ENCODE measurements at regions not wholly inside any gene's neighbourhood (a gene's known extent, or its start where the extent isn't known, plus 50 kb on each side); places are given as distances from the start of the nearest gene placed in this dataset.
A peak's percentile ranks its signal among the peaks of the same experiment; 100 is the strongest.
"Not testable (repeated sequence)": the region's sequence is repeated elsewhere in the genome, so short reads cannot be mapped to it uniquely, and the experiment has no call there.

DNA sequence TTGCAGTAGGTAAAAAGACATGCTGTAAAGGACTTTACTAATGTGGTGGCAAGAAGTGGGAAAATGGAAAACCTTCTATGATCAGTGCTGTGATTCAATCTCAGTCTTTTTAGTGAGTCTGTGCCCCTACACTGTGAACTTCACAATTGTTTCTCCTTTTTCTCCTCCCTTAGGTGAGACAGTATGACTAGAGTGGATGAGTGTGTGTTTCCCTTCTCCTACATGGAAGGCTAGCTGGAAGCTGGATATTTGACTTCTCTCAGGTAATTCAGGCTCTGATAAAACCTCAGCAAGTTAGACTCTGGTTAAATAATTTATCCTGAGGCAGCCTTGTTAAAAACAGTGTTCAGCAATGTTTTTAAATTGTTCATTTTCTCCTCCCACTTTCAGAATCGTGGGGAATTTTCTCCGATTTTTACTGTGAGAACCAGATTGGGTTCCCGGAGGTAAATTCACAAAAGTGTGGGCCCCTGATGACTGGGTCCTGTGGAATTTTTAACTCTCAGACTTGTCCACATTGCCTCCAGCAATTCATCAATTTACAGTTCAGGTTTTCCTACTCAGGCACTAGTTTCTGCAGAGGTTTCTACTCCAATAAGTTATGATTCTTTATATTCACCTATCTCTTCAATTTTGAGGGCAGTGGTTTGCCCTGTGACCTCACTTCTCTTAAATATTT, 149.1 kb upstream of the PIK3R1 start:
- no peak for DNase-seq

DNA sequence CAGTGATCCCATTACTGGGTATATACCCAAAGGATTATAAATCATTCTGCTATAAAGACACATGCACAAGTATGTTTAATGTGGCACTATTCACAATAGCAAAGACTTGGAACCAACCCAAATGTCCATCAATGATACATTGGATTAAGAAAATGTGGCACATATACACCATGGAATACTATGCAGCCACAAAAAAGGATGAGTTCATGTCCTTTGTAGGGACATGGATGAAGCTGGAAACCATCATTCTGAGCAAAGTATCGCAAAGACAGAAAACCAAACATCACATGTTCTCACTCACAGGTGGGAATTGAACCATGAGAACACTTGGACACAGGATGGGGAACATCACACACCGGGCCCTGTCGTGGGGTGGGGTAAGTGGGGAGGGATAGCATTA, 150.2 kb upstream of the PIK3R1 start:
- DNase-seq: not testable (repeated sequence)

DNA sequence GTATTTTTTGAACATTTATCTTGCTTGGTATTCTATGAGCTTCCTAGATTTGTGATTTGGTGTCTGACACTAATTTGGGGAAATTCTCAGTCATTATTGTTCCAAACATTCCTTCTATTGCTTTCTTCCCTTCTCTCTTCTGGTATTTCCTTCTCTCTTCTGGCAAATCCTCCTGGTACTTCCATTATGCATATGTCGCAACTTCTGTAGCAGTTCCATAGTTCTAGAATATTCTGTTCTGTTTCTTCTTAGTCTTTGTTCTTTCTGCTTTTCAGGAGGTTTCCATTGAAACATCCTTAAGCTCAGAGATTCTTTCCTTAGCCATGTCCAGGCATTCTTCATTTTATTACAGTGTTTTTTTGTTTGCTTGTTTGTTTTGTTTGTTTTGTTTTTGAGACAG, 155.2 kb upstream of the PIK3R1 start:
- DNase-seq: no peak

DNA sequence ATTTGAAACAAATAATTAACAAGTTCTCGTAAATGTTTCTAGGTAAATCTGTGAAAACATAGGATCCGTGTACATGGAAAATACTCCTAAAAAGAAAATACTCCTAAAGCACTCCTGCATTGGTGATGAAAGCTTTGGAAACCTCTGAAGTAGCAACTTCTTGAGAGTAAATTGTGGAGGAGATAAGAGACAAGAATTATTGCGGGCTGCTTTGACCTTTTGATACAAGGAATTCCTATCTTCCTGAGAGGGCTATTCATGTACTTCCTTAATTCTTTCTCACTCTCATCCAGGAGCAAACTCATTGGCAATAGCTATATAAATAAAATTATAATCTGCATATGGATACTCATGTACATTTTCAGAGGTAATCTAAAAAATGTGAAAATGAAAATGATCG, 158.4 kb upstream of the PIK3R1 start:
- no peak for DNase-seq

DNA sequence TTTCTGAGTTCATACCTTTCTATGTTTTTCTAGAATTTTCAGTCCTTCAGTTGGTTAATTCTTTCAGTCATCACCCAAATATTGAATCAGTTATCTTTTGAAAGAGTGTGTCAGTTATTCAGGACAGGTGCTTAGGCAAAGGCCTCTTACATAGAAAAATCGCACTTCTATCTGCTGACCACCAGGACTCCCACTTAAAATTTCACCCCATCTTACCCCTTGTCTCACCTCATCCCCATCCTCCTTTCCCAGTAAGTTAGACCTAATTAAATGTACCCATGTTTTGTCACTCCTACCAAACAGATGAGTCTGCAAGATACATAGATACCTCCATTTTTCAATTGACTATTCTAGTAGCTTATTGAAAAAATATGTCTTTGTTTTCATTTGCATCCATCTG, 159.9 kb upstream of the PIK3R1 start:
- no peak for DNase-seq

DNA sequence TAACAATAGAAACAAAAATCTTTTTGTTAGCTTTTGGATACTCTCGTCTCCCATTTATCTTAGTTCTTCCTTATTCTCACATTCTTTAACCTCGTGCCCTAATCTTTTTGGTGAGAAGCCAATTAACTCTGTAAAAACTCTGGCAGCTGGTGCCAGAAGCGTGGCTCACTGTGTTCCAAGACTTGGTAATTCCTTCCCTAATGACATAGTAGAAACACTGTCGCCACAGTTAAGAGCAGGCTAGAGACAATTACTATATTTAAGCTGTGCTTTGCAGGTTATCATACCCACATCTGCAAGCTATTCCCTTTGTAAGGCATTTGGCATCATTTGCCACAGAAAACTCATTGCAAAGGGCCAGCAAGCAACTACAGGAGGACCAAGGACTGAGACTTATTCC, 160.9 kb upstream of the PIK3R1 start:
- no peak for DNase-seq

DNA sequence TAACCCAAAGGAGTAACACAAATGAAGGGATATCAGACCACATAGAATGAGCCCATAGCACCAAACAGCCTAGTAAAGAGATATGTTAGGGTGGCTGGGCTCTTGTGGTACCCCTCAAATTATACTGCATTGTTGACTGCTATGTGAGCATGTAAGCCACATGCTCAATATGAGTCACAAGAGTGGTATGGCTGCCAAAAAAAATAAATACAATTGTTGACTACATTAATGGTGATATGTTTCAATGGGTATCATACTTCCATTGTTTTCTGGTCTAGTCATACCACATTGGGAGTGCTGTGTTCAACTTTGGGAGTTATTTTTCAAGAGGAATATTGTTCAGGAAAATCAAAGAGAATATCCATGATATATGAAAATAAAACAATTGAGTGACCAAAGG, 162.4 kb upstream of the PIK3R1 start:
- DNase-seq: no peak

DNA sequence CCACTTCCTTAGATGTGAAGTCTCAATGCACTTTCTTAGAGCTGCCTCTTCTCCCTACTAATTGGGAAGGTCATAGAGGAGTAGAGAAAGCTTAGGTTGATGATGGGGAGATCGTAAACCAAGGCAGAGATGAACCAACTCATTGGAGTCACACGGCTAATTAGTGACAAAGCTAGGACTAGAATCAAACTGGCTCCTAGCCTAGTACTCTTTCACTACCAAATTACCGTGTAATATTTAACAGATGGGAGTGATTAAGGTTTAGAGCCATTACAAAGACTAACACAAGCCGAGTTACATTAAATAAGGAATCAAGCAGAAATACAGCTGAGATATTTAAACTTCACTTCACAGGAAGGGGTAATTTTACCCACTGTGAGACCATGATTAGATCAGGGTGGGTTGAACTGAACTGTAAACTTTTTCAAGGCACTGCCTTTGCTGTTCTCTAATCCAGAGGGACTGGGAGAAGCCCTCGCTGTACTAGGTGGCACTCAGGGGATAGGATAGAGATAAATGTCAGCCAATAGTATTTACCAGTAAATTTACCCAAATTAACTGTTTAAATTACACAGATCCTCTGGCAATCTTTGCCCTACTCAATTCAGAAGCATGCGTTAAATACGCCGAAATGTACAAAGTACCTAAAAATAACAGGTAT, 166.4 kb upstream of the PIK3R1 start:
- DNase-seq: no peak

DNA sequence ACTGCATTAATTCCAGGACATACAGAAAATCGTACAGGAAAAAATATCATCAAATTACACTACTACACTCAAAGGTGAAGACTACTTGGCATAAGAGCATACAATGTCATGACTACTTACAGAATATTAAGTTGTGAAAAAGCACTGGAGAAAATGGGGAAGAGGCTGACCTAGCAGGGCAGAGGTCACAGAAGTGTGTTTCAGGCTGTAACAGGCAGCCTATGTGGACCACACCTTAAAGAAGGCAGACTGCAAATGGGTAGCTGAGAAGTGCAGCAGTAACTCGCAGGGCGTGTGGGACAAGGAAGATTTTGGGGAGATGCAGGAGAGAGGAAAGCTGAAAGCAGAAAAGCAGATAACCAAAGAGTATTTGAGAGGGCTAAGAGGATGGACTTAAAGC, 167.0 kb upstream of the PIK3R1 start:
- no peak for DNase-seq

DNA sequence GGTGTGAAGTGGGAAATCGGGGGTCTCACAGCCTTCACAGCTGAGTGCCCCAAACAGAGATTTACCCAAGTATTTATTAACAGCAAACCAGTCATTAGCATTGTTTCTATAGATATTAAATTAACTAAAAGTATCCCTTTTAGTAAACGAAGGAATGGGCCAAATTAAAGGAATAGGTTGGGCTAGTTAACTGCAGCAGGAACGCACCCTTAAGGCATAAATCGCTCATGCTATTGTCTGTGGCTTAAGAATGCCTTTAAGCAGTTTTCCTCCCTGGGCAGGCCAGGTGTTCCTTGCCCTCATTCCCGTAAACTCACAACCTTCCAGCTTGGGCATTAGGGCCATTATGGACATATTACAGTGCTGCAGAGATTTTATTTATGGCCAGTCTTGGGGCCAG, 167.5 kb upstream of the PIK3R1 start:
- not testable (repeated sequence) for DNase-seq

DNA sequence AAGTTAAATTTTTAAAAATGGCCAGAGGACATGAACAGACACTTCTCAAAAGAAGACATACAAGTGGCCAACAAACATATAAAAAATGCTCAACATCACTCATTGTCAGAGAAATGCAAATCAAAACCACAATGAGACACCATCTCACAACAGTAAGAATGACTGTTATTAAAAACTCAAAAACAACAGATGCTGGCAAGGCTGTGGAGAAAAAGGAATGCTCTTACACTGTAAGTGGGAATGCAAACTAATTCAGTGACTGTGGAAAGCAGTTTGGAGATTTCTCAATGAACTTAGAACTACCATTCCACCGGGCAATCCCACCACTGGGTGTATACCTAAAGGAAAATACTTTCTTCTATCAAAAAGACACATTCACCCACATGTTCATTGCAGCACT, 168.5 kb upstream of the PIK3R1 start:
- no peak for DNase-seq

DNA sequence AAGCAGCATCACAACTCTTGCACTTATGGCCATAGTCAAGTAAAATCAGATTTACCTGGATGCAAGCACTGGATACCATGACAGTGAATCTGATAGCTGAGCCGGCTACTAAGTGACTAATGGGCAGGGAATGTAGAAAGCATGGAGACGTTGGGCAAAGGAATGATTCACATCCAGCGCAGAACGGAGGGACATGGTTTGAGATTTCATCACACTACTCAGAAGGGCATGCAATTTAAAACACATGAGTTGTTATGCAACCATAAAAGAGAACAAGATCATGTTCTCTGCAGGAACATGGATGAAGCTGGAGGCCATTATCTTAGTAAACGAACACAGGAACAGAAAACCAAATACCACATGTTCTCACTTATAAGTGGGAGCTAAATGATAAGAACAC, 169.1 kb upstream of the PIK3R1 start:
- no peak for DNase-seq

DNA sequence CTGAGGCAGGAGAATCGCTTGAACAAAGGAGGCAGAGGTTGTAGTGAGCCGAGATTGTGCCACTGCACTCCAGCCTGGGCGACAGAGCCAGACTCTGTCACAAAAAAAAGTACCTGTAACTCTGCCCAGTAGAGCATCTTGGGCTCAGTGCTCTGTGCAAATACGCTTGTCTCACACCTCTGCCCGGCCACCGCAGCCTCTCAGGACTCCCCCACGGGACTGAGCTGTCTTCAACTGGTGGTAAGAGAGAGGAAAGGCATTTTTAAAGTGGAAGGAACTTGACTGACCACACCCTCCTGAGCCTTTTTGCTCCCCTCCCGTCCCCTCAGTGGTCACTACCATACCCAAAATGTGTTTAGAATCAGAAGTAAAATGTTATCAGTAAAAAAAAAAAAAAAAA, 174.3 kb upstream of the PIK3R1 start:
- DNase-seq: no peak

DNA sequence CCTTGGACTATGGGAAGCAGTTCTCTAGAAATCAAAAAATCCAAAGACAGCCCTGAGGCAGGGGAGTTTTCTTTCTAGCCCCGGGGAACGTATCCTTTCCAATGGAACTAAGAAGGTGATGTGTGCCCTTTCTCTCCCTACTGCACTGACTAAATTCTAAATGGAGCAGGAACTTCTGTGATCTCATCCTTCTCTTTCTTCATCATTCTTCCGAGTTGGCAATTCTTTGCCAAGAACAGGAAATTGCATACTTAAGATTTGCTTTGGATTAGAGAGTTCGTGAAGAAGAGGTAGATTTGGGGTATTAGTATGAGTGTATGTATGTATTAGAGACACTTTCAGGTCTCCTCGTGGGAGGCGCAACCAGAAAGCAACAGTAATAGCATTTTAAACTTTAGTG, 178.0 kb upstream of the PIK3R1 start:
- no peak for DNase-seq

DNA sequence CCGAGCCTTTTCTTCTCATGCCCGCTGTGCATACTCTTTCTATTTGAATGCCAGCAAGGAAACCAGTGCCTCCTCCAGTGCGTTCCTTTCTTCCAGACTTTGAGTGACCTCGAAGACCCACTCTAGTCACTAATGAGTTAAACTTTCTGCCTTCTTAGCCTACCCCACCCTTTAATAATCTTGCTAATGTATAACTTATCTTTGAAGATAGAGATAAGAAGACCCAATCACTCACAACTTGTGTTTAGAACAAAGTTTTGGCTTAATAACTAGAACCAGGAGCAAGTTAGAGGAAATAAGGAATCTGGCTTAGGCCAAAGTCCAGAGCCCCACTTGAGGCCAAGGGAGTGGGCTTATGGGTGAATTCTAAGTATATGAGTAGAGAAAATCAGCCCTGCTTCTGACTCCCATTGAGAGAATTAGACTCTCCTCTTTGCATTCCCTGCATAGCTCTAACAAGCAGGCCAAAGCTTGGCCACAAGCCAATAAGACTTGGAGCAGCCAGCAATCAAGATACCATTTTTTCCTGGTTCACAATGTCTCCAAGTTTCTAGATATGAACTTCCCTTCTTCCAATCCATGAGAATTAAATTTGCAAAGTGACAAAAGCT, 181.5 kb upstream of the PIK3R1 start:
- DNase-seq: no peak

DNA sequence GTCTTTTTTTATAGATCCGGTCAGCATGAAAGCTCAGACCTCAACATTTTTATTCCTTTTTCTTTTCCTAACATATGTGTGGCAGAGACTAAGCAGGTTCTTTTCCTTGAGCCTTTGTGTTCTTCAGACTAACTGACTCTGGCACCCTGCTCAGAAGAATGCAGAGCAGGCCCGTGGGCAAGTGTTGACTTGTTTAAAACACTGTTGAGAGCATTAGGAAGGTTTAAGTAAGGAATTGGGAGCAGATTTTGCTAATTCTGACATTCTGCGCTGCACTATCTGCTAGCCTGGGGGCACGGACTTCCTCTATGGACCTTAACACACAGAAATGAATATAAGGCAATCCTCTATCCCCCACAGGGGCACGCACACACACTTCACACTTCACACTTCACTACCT, 182.5 kb upstream of the PIK3R1 start:
- DNase-seq: peak; percentile 3

DNA sequence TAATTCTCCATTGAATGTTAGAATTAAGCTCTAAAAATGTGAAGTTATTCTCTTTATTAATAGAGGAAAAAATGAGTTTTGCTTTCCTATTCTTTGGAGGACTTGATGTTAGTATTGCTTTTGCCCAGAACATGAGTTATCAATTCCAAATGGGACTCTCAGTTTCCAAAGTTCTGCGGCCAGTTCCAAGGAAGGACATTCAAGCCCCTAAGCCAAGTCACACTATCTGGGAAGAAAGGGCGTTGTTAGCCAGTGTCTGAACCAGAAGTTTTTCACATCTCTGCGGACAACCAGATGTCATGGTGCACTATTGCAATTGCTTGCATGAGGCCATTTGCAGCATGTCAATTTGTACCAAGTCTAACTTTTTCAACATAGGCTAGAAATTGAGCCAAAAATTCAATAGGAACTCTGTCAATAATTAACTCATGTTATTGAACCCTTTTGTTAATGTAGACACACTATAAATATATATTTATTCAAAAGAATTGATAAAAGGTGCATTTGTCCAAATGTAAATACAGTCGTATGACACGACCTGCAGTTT, 183.3 kb upstream of the PIK3R1 start:
- no peak for DNase-seq

DNA sequence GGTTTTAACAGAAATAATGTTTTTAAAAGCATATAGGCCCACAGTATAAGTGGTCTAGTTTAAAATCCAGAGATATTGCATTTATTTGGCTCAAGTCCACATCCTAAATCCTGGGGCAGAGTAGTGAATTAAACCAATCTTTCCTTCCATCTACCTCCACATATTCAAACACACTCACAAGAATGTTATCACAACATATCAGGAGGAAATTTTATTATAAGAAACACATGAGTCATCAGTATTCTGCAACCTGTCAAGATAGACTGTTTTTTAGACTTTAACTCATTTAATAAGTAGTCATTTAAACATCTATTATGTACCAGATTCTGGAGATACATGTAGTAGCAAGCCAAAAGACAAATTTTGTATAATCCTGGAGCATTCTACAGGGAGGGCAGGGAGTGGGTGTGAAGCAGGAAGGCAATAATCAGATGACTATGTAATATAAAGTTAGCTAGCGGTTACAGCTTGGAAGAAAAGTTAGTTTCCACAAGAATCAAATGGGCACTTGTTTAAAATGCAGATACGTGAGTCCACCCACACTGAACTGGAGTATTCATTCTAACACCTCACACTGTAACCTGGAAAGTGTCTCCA, 187.3 kb upstream of the PIK3R1 start:
- no peak for DNase-seq

DNA sequence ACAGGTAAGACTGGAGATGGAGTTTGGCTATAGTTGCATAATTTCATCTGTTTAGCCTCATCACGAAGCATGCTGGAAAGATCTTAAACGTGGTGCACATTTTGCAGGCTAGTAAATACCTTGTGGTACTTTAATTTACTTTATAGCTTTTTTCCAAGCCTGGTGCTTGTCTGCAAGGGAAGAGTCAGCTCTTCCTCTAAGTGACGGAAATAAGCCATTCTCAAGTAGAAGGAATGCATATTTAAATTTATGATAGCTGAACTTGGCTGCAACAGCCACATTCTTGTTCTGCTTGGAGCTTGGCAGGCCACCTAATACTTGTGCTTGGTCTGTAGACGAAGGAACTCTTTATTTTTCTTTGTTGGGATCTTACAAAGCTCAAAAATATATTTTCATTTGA, 188.0 kb upstream of the PIK3R1 start:
- DNase-seq: no peak

DNA sequence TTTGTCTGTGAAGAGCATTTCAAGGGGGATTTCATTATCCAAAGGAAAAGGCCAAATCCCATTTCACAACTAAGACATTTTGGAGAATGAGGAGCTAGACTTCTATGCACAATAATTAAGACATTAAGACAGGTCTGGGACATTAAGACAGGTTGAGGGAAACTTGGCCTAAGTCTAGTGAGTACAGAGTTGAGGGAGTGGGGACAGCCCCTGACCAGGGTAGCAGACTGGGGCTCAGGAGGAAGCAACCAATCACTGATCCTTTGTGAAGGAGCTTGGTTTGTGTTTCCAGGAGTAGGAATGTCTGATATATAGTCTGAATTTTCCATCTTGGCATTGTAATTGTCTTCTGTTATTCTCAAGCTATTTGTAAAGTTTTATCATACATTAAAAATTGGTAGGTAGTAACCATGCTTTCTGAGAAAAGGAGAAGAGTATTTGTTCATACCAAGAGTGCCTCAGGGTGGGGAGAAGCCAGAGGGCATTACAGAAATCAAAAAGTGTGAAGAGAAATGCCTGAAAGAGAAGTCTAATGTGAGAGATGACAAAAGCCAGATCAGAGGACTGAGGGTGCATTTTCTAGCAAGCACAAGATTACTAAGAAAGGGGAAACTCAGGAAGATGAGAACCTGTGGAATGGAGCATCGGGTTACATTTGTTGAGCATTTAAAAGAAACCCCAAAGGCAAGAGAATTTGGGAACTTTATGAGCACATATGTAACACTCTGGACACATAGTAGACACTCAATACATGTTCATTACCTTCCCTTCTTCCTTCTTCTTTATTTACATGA, 189.3 kb upstream of the PIK3R1 start:
- no peak for DNase-seq

DNA sequence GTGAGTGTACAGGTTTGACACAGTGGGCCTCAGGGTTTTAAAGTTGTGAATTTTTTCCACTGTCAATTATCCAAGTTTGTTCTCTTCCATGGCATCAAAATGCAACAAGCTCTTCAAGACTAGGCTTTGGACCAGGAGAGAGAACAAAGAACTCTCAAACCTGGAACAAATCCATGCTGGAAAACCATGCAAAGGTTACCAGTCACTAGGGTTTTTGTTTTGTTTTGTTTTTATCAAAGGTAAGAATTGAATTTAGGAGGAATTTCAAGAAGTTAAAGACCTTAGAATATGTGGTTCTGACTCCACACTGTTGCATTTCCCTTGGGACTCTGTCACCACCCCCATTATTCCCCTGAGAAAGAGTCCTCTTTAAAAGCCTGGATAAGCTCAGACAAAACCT, 191.1 kb upstream of the PIK3R1 start:
- no peak for DNase-seq

DNA sequence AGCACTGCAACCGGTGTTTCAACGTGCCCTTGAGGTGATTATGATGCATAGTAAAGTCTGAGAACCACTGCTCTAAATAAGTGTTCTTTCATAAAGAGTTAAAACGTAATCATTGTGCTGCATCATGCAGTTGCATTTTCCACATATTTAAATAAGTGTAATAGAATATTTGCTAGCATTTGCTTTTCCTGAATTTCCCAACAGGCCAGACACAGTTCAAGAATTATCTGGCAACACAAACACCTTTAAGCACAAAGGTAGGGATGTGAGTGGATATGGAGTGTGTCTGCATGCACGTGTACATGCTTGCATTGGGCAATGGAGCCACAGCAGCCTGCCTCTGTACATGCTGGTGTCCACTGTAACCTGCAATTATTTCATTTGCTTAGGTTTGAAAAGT, 193.6 kb upstream of the PIK3R1 start:
- DNase-seq: no peak

DNA sequence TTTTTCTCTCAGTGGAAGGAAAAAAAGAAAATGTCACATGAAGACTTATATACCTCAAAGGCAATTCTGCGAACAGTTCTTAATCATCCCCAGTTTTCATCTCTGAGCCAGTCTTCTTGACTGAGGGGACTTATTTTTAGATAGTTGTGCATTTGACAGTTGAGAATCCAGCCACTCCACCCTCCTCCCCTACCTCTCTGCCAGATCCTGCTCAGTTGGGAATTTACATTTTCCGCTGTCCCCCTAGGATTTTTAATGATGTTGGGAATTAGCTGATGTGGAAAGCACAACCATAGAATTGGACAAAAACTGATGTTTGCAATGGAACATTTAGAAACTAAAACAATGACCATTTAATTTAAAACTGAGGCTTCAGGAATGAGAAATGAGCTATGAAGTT, 194.3 kb upstream of the PIK3R1 start:
- DNase-seq: no peak

All from NCI-H146 (cell line).